Peyer's patch (tissue), 4 donors: ENCODE measurements at regions not wholly inside any gene's neighbourhood (a gene's known extent, or its start where the extent isn't known, plus 50 kb on each side); places are given as distances from the start of the nearest gene placed in this dataset.
"Not testable (repeated sequence)": the region's sequence is repeated elsewhere in the genome, so short reads cannot be mapped to it uniquely, and the experiment has no call there.

Experiments used
- DNase-seq, 3 donors: peaks; one replicate each; pipeline ENCODE4 v3.0.0-alpha.2; 2017 to 2019
- H3K27ac ChIP-seq, 4 donors: fragments of 200-600 bp; sonication (generic); one replicate each; pipeline ENCODE4 v1.5.1; 2016 to 2019
- H3K27me3 ChIP-seq, 2 donors: fragments of 200-600 bp; sonication (generic); one replicate each; pipeline ENCODE4 v1.5.1; 2019
- H3K36me3 ChIP-seq, 3 donors: fragments of 200-600 bp; sonication (generic); one replicate each; pipeline ENCODE4 v1.5.1; 2016 to 2019
- H3K4me1 ChIP-seq, 4 donors: fragments of 200-600 bp; sonication (generic); one replicate each; pipeline ENCODE4 v1.5.1; 2016 to 2019
- H3K4me3 ChIP-seq, 4 donors: fragments of 200-600 bp; sonication (generic); 1 replicate in 3 of 4; 2 replicates in 1 of 4; pipeline ENCODE4 v1.5.1; 2016 to 2019; ENCODE audit warnings: mild to moderate bottlenecking in 1 of 4
- H3K9me3 ChIP-seq, 4 donors: fragments of 200-600 bp; sonication (generic); one replicate each; pipeline ENCODE4 v1.5.1; 2016 to 2019; ENCODE audit warnings: mild to moderate bottlenecking in 1 of 4
- POLR2A ChIP-seq, 2 donors: fragments of 450-650 bp; IDR thresholded peaks; one replicate each; pipeline ENCODE4 v1.5.1; 2017; ENCODE audit warnings: antibody characterized with exemption in 2 of 2, mild to moderate bottlenecking in 2 of 2, moderate library complexity in 2 of 2
- TF ChIP-seq, protein P1 (sequence below), 6 experiments: fragments of 450-650 bp in 4 of 6; fragments of 200-600 bp in 2 of 6; sonication (generic) in 1 of 6; IDR thresholded peaks; one replicate each; pipeline ENCODE4 v1.5.1; 2017 to 2019; ENCODE audit warnings: antibody characterized with exemption in 6 of 6, mild to moderate bottlenecking in 3 of 6, moderate library complexity in 1 of 6

DNA sequence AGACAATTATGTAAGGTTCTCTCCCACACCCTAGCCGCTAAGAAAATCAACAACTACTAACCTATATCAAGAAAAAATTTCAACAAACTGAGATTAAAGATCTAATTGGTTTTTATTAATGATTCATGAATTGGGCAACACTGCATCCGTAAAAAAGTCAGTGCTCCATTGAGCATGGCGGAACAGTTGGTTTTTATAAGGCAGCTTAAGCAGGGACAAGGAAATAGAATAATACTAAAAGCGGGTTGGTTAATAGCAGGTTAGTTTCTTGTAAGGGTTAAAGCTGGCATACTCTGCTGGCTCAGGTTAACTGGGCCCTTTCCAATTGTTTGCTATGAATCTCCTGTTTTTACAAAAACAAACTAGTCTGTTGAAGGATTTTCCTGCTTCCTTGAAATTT is 202.3 kb upstream of the RASGEF1B start:
- Histone ChIP-seq H3K4me1 (no peaks in the 10 kb centered on the region), H3K9me3 (no peaks in the 10 kb centered on the region), H3K36me3 (no peaks in the 10 kb centered on the region), H3K27ac (no peak overlapping the region), H3K27me3 (no peaks in the 10 kb centered on the region), H3K4me3 (no peak overlapping the region)
- TF ChIP-seq, protein P1, sequence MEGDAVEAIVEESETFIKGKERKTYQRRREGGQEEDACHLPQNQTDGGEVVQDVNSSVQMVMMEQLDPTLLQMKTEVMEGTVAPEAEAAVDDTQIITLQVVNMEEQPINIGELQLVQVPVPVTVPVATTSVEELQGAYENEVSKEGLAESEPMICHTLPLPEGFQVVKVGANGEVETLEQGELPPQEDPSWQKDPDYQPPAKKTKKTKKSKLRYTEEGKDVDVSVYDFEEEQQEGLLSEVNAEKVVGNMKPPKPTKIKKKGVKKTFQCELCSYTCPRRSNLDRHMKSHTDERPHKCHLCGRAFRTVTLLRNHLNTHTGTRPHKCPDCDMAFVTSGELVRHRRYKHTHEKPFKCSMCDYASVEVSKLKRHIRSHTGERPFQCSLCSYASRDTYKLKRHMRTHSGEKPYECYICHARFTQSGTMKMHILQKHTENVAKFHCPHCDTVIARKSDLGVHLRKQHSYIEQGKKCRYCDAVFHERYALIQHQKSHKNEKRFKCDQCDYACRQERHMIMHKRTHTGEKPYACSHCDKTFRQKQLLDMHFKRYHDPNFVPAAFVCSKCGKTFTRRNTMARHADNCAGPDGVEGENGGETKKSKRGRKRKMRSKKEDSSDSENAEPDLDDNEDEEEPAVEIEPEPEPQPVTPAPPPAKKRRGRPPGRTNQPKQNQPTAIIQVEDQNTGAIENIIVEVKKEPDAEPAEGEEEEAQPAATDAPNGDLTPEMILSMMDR (IDR thresholded peaks at IDR 0.05): no peak
- TF ChIP-seq POLR2A (IDR thresholded peaks at IDR 0.05): no peak
- DNase-seq: no peak

- H3K4me3 ChIP-seq, DNase-seq: not testable (repeated sequence)
Measured at GRCh38 chr4:81668328-81668727, 196.6 kb upstream of the RASGEF1B start.

DNA sequence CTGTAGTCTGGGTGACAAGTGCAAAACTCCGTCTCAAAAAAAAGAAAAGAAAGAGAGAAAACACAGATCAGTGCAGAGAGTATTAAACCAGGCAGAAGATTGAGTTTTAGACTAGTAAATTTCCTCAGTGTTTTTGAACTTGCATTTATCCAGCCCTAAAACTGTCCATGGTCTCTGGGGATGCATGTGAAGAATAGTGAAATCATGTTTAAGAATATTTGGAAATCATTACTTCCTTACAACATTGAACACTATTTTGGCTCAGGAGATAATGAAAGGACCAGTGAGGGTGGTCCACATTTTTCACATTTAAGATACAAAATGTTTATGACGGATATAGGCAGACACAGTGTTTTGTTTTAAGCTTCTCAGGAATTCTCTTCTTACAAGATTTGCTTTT is 195.8 kb upstream of the RASGEF1B start:
- Histone ChIP-seq H3K27me3 (no peaks in the 10 kb centered on the region), H3K27ac (no peak overlapping the region), H3K4me3 (no peak overlapping the region), H3K36me3 (no peaks in the 10 kb centered on the region), H3K9me3 (no peaks in the 10 kb centered on the region), H3K4me1 (peaks cover 0 to 3% (median 0%) of the 10 kb centered on the region in 4 donors)
- no peak for DNase-seq
- no peak for TF ChIP-seq POLR2A (IDR thresholded peaks at IDR 0.05)
- TF ChIP-seq, protein P1 (IDR thresholded peaks at IDR 0.05): no peak

More at GRCh38 chr4:81668328-81668727, 196.6 kb upstream of the RASGEF1B start:
- not testable (repeated sequence) for H3K27ac ChIP-seq, H3K36me3 ChIP-seq, H3K4me1 ChIP-seq, H3K27me3 ChIP-seq, H3K9me3 ChIP-seq

GRCh38 chr4:81666491-81666890 is 194.8 kb upstream of the RASGEF1B start:
- Histone ChIP-seq H3K27me3 (no peaks in the 10 kb centered on the region), H3K36me3 (no peaks in the 10 kb centered on the region), H3K9me3 (no peaks in the 10 kb centered on the region), H3K4me1 (peaks cover 0 to 3% (median 0%) of the 10 kb centered on the region in 4 donors), H3K27ac (no peak overlapping the region), H3K4me3 (no peak overlapping the region)
- no peak for DNase-seq
- TF ChIP-seq, protein P1 (IDR thresholded peaks at IDR 0.05): no peak

- DNase-seq: no peak
- TF ChIP-seq, protein P1 (IDR thresholded peaks at IDR 0.05): no peak
- TF ChIP-seq POLR2A (IDR thresholded peaks at IDR 0.05): no peak
- no peaks in the 10 kb centered on the region for H3K36me3 ChIP-seq
- peaks cover 0 to 3% (median 0%) of the 10 kb centered on the region in 4 donors for H3K4me1 ChIP-seq
- H3K27ac ChIP-seq: no peak overlapping the region
- no peaks in the 10 kb centered on the region for H3K27me3 ChIP-seq
- no peak overlapping the region for H3K4me3 ChIP-seq
- H3K9me3 ChIP-seq: no peaks in the 10 kb centered on the region
Measured at GRCh38 chr4:81665649-81666048, 193.9 kb upstream of the RASGEF1B start.

GRCh38 chr4:81665045-81665444 is 193.3 kb upstream of the RASGEF1B start:
- no peaks in the 10 kb centered on the region for H3K27me3 ChIP-seq
- peaks cover 0 to 3% (median 0%) of the 10 kb centered on the region in 4 donors for H3K4me1 ChIP-seq
- no peaks in the 10 kb centered on the region for H3K9me3 ChIP-seq
- no peak for DNase-seq
- no peaks in the 10 kb centered on the region for H3K36me3 ChIP-seq
- no peak for TF ChIP-seq POLR2A (IDR thresholded peaks at IDR 0.05)
- TF ChIP-seq, protein P1 (IDR thresholded peaks at IDR 0.05): no peak
- H3K27ac ChIP-seq: no peak overlapping the region
- no peak overlapping the region for H3K4me3 ChIP-seq
